GM12878 (cell line): ENCODE measurements at regions not wholly inside any gene's neighbourhood (a gene's known extent, or its start where the extent isn't known, plus 50 kb on each side); places are given as distances from the start of the nearest gene placed in this dataset.

ENCODE experiments used
- ATAC-seq: fragments of 200-7000 bp; cut with Tn5 transposase; 3 replicates; pipeline ENCODE4 v1.9.1; 2020; ENCODE audit warnings: mild to moderate bottlenecking, moderate library complexity
- BruUV-seq: library from RNA; stranded (reverse); fragments of 400-500 nt; replicated peaks from 2 replicates; lab custom pipeline; 2021; lab: Mats Ljungman, UMichigan
- CTCF ChIA-PET: fragments of 300-600 bp; sonication (Branson Sonifier 250); formaldehyde crosslinking; extraction: SDS; loops from one replicate; lab custom pipeline; 2021; ENCODE audit warnings: inconsistent platforms; lab: Yijun Ruan, JAX
- POLR2A ChIA-PET: fragments of 350-600 bp; formaldehyde crosslinking; extraction: SDS; loops from one replicate; lab custom pipeline; 2021; ENCODE audit warnings: inconsistent platforms; lab: Charles Lee
- RAD21 ChIA-PET: fragments of 300-600 bp; sonication (Branson Sonifier 250); formaldehyde crosslinking; loops from one replicate; lab custom pipeline; 2023; ENCODE audit warnings: antibody characterized with exemption; ENCODE audit not compliant: unreplicated experiment; lab: Charles Lee
- SMC1A ChIA-PET: fragments of 300-600 bp; sonication (Branson Sonifier 250); formaldehyde crosslinking; loops from one replicate; lab custom pipeline; 2023; ENCODE audit not compliant: unreplicated experiment, uncharacterized antibody; lab: Charles Lee
- DNase-seq: peaks from one replicate; pipeline ENCODE4 v3.0.0-alpha.2; 2011; ENCODE audit warnings: low read depth, low spot score
- FAIRE-seq: peaks from 3 replicates; lab custom pipeline; 2011; peaks lifted over from hg19 to GRCh38; lab: Jason Lieb, UNC
- H2AFZ ChIP-seq: 2 replicates; pipeline ENCODE4 v1.6.0; 2011; ENCODE audit warnings: low read depth, low read length, control low read depth; ENCODE audit not compliant: control insufficient read depth
- H3K27ac ChIP-seq: 2 replicates; pipeline ENCODE4 v1.5.1; 2011; ENCODE audit warnings: control low read depth; ENCODE audit not compliant: control insufficient read depth, insufficient read depth
- H3K27me3 ChIP-seq, 2 experiments: replicated peaks in 1 of 2; 2 replicates each; pipeline versions ENCODE4 v1.6.0 to v1.6.1; 2011; ENCODE audit warnings: low read length in 1 of 2; ENCODE audit not compliant: control insufficient read depth in 2 of 2, insufficient read depth in 2 of 2
- H3K36me3 ChIP-seq, 2 experiments: 2 replicates each; pipeline ENCODE4 v1.5.1; 2011; ENCODE audit warnings: low read length in 1 of 2; ENCODE audit not compliant: control insufficient read depth in 2 of 2, insufficient read depth in 2 of 2
- H3K4me1 ChIP-seq: 2 replicates; pipeline ENCODE4 v1.6.1; 2011; ENCODE audit warnings: mild to moderate bottlenecking, low read length, moderate library complexity, mixed read lengths; ENCODE audit not compliant: control insufficient read depth, insufficient read depth
- H3K4me2 ChIP-seq: 2 replicates; pipeline ENCODE4 v1.6.0; 2011; ENCODE audit warnings: control low read depth; ENCODE audit not compliant: control insufficient read depth, insufficient read depth
- H3K4me3 ChIP-seq: fragments of 200-600 bp; sonication (generic); 2 replicates; pipeline ENCODE4 v1.5.1; 2016
- H3K79me2 ChIP-seq: 2 replicates; pipeline ENCODE4 v1.6.0; 2011; ENCODE audit warnings: low read length; ENCODE audit not compliant: control insufficient read depth, insufficient read depth
- H3K9ac ChIP-seq: 2 replicates; pipeline ENCODE4 v1.8.0; 2011; ENCODE audit warnings: low read length, control low read depth, mixed read lengths; ENCODE audit not compliant: control insufficient read depth, insufficient read depth
- H3K9me3 ChIP-seq: replicated peaks from 3 replicates; pipeline ENCODE4 v1.5.1; 2011; ENCODE audit warnings: mild to moderate bottlenecking, low read length; ENCODE audit not compliant: control insufficient read depth, insufficient read depth
- H4K20me1 ChIP-seq: 2 replicates; pipeline ENCODE4 v1.6.0; 2011; ENCODE audit not compliant: control insufficient read depth, insufficient read depth
- POLR2AphosphoS2 ChIP-seq: IDR thresholded peaks from 2 replicates; pipeline ENCODE4 v1.6.1; 2011; ENCODE audit warnings: low read depth, mild to moderate bottlenecking, low read length, improper control_type of control experiment, moderate library complexity
- PRDM15 ChIP-seq: fragments of 450-650 bp; formaldehyde crosslinking; IDR thresholded peaks from 2 replicates; pipeline ENCODE4 v1.4.0; 2020; ENCODE audit warnings: mild to moderate bottlenecking, moderate library complexity
- RELB ChIP-seq: fragments of 450-650 bp; IDR thresholded peaks from 2 replicates; pipeline ENCODE4 v1.6.1; 2017; ENCODE audit warnings: low read depth, mild to moderate bottlenecking, moderate library complexity
- WRNIP1 ChIP-seq: IDR thresholded peaks from 2 replicates; pipeline ENCODE4 v1.6.1; 2011; ENCODE audit warnings: low read depth, low read length, improper control_type of control experiment, borderline replicate concordance
- WGBS: methylation state at CpG from one replicate; pipeline ENCODE4 v1.1.6; 2016; ENCODE audit warnings: low lambda C conversion rate; ENCODE audit not compliant: insufficient replicate concordance, insufficient coverage; ENCODE audit errors: missing lambda C conversion rate; 5-methylcytosine and 5-hydroxymethylcytosine counted together
- in situ Hi-C: fragments of 300-500 bp; cut with MboI; formaldehyde crosslinking; loops from 9 replicates; pipeline ENCODE4 v1.14.3; 2018; ENCODE audit warnings: mixed read lengths
- intact Hi-C: fragments of 100-400 bp; cut with micrococcal nuclease; formaldehyde crosslinking; loops from one replicate; pipeline ENCODE4 v1.14.2; 2022; ENCODE audit not compliant: unreplicated experiment
- TF ChIP-seq, protein P1 (sequence below): IDR thresholded peaks from 2 replicates; pipeline ENCODE4 v1.6.1; 2011; ENCODE audit warnings: mild to moderate bottlenecking, low read depth, low read length, moderate library complexity; ENCODE audit not compliant: insufficient replicate concordance

DNA sequence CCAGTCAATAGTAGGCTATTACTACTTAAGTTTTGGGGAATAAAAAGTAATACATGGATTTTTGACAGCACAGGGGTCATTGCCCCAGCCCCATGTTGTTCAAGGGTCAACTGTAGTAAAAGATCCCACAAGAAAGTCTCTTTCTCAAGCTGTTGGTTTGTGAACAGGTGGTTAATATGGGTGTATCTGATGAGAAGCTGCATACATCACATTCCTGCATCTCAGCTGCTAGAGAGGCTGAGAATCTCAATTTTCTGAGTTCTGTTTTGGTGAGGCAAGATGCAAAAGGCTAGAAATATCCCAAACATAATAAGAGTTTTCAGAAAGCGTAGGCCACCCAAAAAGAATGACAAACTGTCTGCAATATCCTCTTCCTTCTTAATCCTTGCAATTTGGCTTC is 76.8 kb upstream of the DAPK1 start:
- in situ Hi-C loops (no loop called here), intact Hi-C loops (no loop called here)
- BruUV-seq: no TSS peak
- ChIA-PET POLR2A (no interaction called here), CTCF (interaction anchor here (0.6 kb wide), 1 partner anchor 890 kb away, joined by 3 read pairs; no protein-coding TSS in a partner anchor), SMC1A (no interaction called here), RAD21 (no interaction called here)
- Histone ChIP-seq H3K4me3 (no peak overlapping the region), H2AFZ (no peak overlapping the region), H3K27me3 (no peaks in the 10 kb centered on the region), H3K36me3 (no peaks in the 10 kb centered on the region), H3K79me2 (no peaks in the 10 kb centered on the region), H4K20me1 (no peaks in the 10 kb centered on the region), H3K9me3 (peaks cover 8% of the 10 kb centered on the region; the same call in 2 of the 3 replicates), H3K4me2 (no peak overlapping the region), H3K4me1 (no peaks in the 10 kb centered on the region), H3K9ac (no peak overlapping the region), H3K27ac (no peak overlapping the region)
- ATAC-seq: no peak
- no peak for DNase-seq
- WGBS: 13% methylated on average over 1 of the region's 1 CpG
- TF ChIP-seq PRDM15 (CRISPR knock-in tag) (no peak), POLR2AphosphoS2 (no peak), RELB (no peak), WRNIP1 (no peak)
- TF ChIP-seq, protein P1, sequence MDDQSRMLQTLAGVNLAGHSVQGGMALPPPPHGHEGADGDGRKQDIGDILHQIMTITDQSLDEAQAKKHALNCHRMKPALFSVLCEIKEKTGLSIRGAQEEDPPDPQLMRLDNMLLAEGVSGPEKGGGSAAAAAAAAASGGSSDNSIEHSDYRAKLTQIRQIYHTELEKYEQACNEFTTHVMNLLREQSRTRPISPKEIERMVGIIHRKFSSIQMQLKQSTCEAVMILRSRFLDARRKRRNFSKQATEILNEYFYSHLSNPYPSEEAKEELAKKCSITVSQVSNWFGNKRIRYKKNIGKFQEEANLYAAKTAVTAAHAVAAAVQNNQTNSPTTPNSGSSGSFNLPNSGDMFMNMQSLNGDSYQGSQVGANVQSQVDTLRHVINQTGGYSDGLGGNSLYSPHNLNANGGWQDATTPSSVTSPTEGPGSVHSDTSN: no peak
- FAIRE-seq: no peak
